Sigmoid colon (tissue), 4 donors: ENCODE measurements at regions not wholly inside any gene's neighbourhood (a gene's known extent, or its start where the extent isn't known, plus 50 kb on each side); places are given as distances from the start of the nearest gene placed in this dataset.

ENCODE experiments used
- CTCF ChIP-seq, 4 experiments: fragments of 450-650 bp in 3 of 4; fragments of 200-600 bp in 1 of 4; IDR thresholded peaks; one replicate each; pipeline ENCODE4 v1.5.1; 2016 to 2019; ENCODE audit warnings: antibody characterized with exemption in 4 of 4, mild to moderate bottlenecking in 3 of 4, moderate library complexity in 2 of 4
- EP300 ChIP-seq, 4 donors: sonication (generic); formaldehyde crosslinking; IDR thresholded peaks; one replicate each; pipeline ENCODE4 v1.6.1; 2017; ENCODE audit warnings: antibody characterized with exemption in 4 of 4
- POLR2A ChIP-seq, 2 donors: fragments of 450-650 bp; IDR thresholded peaks; one replicate each; pipeline ENCODE4 v1.6.1; 2016; ENCODE audit warnings: antibody characterized with exemption in 2 of 2, mild to moderate bottlenecking in 2 of 2, moderate library complexity in 2 of 2

- TF ChIP-seq POLR2A (IDR thresholded peaks at IDR 0.05) (no peak), CTCF (IDR thresholded peaks at IDR 0.05) (no peak), EP300 (IDR thresholded peaks at IDR 0.05) (no peak)
These were observed 564.8 kb downstream of the VRK1 start for GRCh38 chr14:97361958-97362357.
